K562 (cell line): ENCODE measurements at regions not wholly inside any gene's neighbourhood (a gene's known extent, or its start where the extent isn't known, plus 50 kb on each side); places are given as distances from the start of the nearest gene placed in this dataset.
A peak's percentile ranks its signal among the peaks of the same experiment; 100 is the strongest.

ENCODE experiments used
- ATF1 ChIP-seq, 2 experiments: fragments of 450-650 bp in 1 of 2; IDR thresholded peaks; 2 replicates each; pipeline ENCODE4 v1.6.1; 2016; ENCODE audit warnings: missing compliant biosample characterization in 1 of 2, missing genetic modification characterization in 1 of 2
- BHLHE40 ChIP-seq: IDR thresholded peaks from 2 replicates; pipeline ENCODE4 v1.6.1; 2011; ENCODE audit warnings: low read length, improper control_type of control experiment
- C11orf30 ChIP-seq: fragments of 450-650 bp; IDR thresholded peaks from 2 replicates; pipeline ENCODE4 v1.6.1; 2016; ENCODE audit warnings: low read depth, mild to moderate bottlenecking
- CGGBP1 ChIP-seq: fragments of 250-450 bp; sonication (Bioruptor Pico); IDR thresholded peaks from 2 replicates; pipeline ENCODE4 v1.9.0; 2021; ENCODE audit warnings: mild to moderate bottlenecking
- FOS ChIP-seq: IDR thresholded peaks from 3 replicates; pipeline ENCODE4 v1.6.1; 2011; ENCODE audit not compliant: insufficient read length; ENCODE audit errors: extremely low read depth
- MTA1 ChIP-seq: fragments of 450-650 bp; IDR thresholded peaks from 2 replicates; pipeline ENCODE4 v1.6.1; 2017; ENCODE audit warnings: borderline replicate concordance
- NR2C2 ChIP-seq, 2 experiments: fragments of 200-800 bp in 1 of 2; sonication (Bioruptor generic) in 1 of 2; sonication (generic) in 1 of 2; formaldehyde crosslinking in 1 of 2; IDR thresholded peaks; 2 replicates each; pipeline versions ENCODE4 v1.6.1 to v1.8.0; 2016 to 2022; ENCODE audit warnings: mild to moderate bottlenecking in 1 of 2, missing compliant biosample characterization in 1 of 2, missing genetic modification characterization in 1 of 2, missing genetic modification reagents in 1 of 2
- RB1 ChIP-seq: fragments of 450-650 bp; IDR thresholded peaks from 2 replicates; pipeline ENCODE4 v1.6.1; 2017; ENCODE audit warnings: low read depth, mild to moderate bottlenecking
- SAFB ChIP-seq: fragments of 200-400 bp; formaldehyde crosslinking; IDR thresholded peaks from 2 replicates; pipeline ENCODE4 v1.6.1; 2017; ENCODE audit warnings: low read depth, low read length, borderline replicate concordance
- SMC3 ChIP-seq: conservative IDR thresholded peaks from 2 replicates; pipeline ENCODE4 v1.6.1; 2011; ENCODE audit warnings: low read depth, low read length, improper control_type of control experiment; ENCODE audit not compliant: insufficient read depth
- SRSF3 ChIP-seq: fragments of 200-400 bp; formaldehyde crosslinking; IDR thresholded peaks from 2 replicates; pipeline ENCODE4 v1.6.1; 2016; ENCODE audit warnings: mild to moderate bottlenecking, low read length, moderate library complexity; ENCODE audit not compliant: insufficient read depth
- TFAP4 ChIP-seq: sonication (generic); formaldehyde crosslinking; IDR thresholded peaks from 2 replicates; pipeline ENCODE4 v1.8.0; 2022; ENCODE audit warnings: missing genetic modification reagents, mild to moderate bottlenecking, moderate library complexity, borderline replicate concordance
- ZBTB11 ChIP-seq, 3 experiments: fragments of 200-800 bp in 1 of 3; fragments of 250-450 bp in 1 of 3; fragments of 450-650 bp in 1 of 3; sonication (Bioruptor Pico) in 1 of 3; sonication (Bioruptor generic) in 1 of 3; formaldehyde crosslinking in 1 of 3; IDR thresholded peaks; 2 replicates each; pipeline versions ENCODE4 v1.6.1 to v1.8.0; 2016 to 2022; ENCODE audit warnings: mild to moderate bottlenecking in 2 of 3, missing genetic modification characterization in 2 of 3, missing compliant biosample characterization in 1 of 3, moderate library complexity in 1 of 3

- TF ChIP-seq ZBTB11 (CRISPR knock-in tag; IDR thresholded peaks at IDR 0.05) (no peak), NR2C2 (CRISPR knock-in tag; IDR thresholded peaks at IDR 0.05) (no peak), NR2C2 (tag; IDR thresholded peaks at IDR 0.05) (no peak), TFAP4 (CRISPR knock-in tag) (peak; percentile 35; the same call in 1 of the 2 replicates), BHLHE40 (peak; percentile 23; the same call in 1 of the 2 replicates), SAFB (no peak), C11orf30 (no peak), CGGBP1 (no peak), MTA1 (no peak), ATF1 (CRISPR knock-in tag; IDR thresholded peaks at IDR 0.05) (no peak), ATF1 (tag; IDR thresholded peaks at IDR 0.05) (no peak), SRSF3 (no peak), RB1 (peak; percentile 51; the same call in 1 of the 2 replicates), FOS (no peak), SMC3 (peak; percentile 93)
Observed at GRCh38 chr3:10738688-10739372, 77.2 kb upstream of the SLC6A11 start (continued).
